ENCODE measurements at regions not wholly inside any gene's neighbourhood (a gene's known extent, or its start where the extent isn't known, plus 50 kb on each side); places are given as distances from the start of the nearest gene placed in this dataset.

GRCh38 chr5:60148366-60148765 lies 254.8 kb upstream of the PDE4D start:
- intact Hi-C loops (cut with DNase I; ENCODE audit: low total_unique reads): no loop called here
- DNase-seq: no peak
- no peaks in the 10 kb centered on the region for H3K36me3 ChIP-seq
- WGBS, 2 donors (ENCODE audit: low coverage in 1 of 2): 80 to 92% methylated on average over 1 of the region's 1 CpG
- peak overlapping the region in 1 of 4 donors; percentile 5 for H3K4me3 ChIP-seq
- no peak for TF ChIP-seq POLR2A (IDR thresholded peaks at IDR 0.05)
- no peak for TF ChIP-seq EP300 (IDR thresholded peaks at IDR 0.05; ENCODE audit: low read depth)
- TF ChIP-seq POLR2AphosphoS5 (IDR thresholded peaks at IDR 0.05): no peak
- TF ChIP-seq CTCF (IDR thresholded peaks at IDR 0.05): no peak
- in situ Hi-C loops (cut with MboI; ENCODE audit: low pct_ligation_motif_present in 1 of 4, low pct_unique_long_range_greater_than_20kb in 1 of 4, low sequenced_read_pairs in 3 of 4): no loop called here
- H3K27ac ChIP-seq: no peak overlapping the region
- H3K9me3 ChIP-seq: no peaks in the 10 kb centered on the region
- H3K4me1 ChIP-seq: no peaks in the 10 kb centered on the region
- no peaks in the 10 kb centered on the region for H3K27me3 ChIP-seq

- intact Hi-C loops (cut with DNase I; ENCODE audit: low total_unique reads): no loop called here
- H3K4me1 ChIP-seq: no peaks in the 10 kb centered on the region
- no peaks in the 10 kb centered on the region for H3K27me3 ChIP-seq
- no peak for DNase-seq
- no peak overlapping the region for H3K27ac ChIP-seq
- no peak overlapping the region for H3K4me3 ChIP-seq
- TF ChIP-seq EP300 (IDR thresholded peaks at IDR 0.05; ENCODE audit: low read depth) (no peak), POLR2AphosphoS5 (IDR thresholded peaks at IDR 0.05) (no peak)
- no peaks in the 10 kb centered on the region for H3K36me3 ChIP-seq
- in situ Hi-C loops (cut with MboI; ENCODE audit: low pct_ligation_motif_present in 1 of 4, low pct_unique_long_range_greater_than_20kb in 1 of 4, low sequenced_read_pairs in 3 of 4): no loop called here
- H3K9me3 ChIP-seq: no peaks in the 10 kb centered on the region
Measured at GRCh38 chr5:60147791-60148190, 254.3 kb upstream of the PDE4D start.

GRCh38 chr5:60143942-60144549 lies 250.5 kb upstream of the PDE4D start:
- intact Hi-C loops (cut with DNase I; ENCODE audit: low total_unique reads): no loop called here
- Histone ChIP-seq H3K27me3 (no peaks in the 10 kb centered on the region), H3K4me3 (no peak overlapping the region), H3K9me3 (no peaks in the 10 kb centered on the region), H3K27ac (no peak overlapping the region), H3K4me1 (no peaks in the 10 kb centered on the region), H3K36me3 (no peaks in the 10 kb centered on the region)
- 79 to 84% methylated on average over 3 to 5 of the region's 5 CpGs for WGBS, 2 donors (ENCODE audit: low coverage in 1 of 2)
- TF ChIP-seq POLR2AphosphoS5 (IDR thresholded peaks at IDR 0.05): no peak
- no peak for TF ChIP-seq EP300 (IDR thresholded peaks at IDR 0.05; ENCODE audit: low read depth)
- TF ChIP-seq POLR2A (IDR thresholded peaks at IDR 0.05): no peak
- TF ChIP-seq CTCF (IDR thresholded peaks at IDR 0.05): no peak
- in situ Hi-C loops (cut with MboI; ENCODE audit: low pct_ligation_motif_present in 1 of 4, low pct_unique_long_range_greater_than_20kb in 1 of 4, low sequenced_read_pairs in 3 of 4): no loop called here
- no peak for DNase-seq

- no peak overlapping the region for H3K4me3 ChIP-seq
- intact Hi-C loops (cut with DNase I; ENCODE audit: low total_unique reads) (no loop called here), in situ Hi-C loops (cut with MboI; ENCODE audit: low pct_ligation_motif_present in 1 of 4, low pct_unique_long_range_greater_than_20kb in 1 of 4, low sequenced_read_pairs in 3 of 4) (no loop called here)
- H3K27ac ChIP-seq: no peak overlapping the region
- TF ChIP-seq CTCF (IDR thresholded peaks at IDR 0.05) (no peak), POLR2AphosphoS5 (IDR thresholded peaks at IDR 0.05) (no peak), POLR2A (IDR thresholded peaks at IDR 0.05) (no peak), EP300 (IDR thresholded peaks at IDR 0.05; ENCODE audit: low read depth) (no peak)
- H3K4me1 ChIP-seq: no peaks in the 10 kb centered on the region
- no peak for DNase-seq
- 66 to 73% methylated on average over 2 of the region's 2 CpGs for WGBS, 2 donors (ENCODE audit: low coverage in 1 of 2)
- H3K27me3 ChIP-seq: no peaks in the 10 kb centered on the region
- H3K9me3 ChIP-seq: no peaks in the 10 kb centered on the region
- no peaks in the 10 kb centered on the region for H3K36me3 ChIP-seq
Measured at GRCh38 chr5:60141119-60141518, 247.6 kb upstream of the PDE4D start.

GRCh38 chr5:60136841-60137240 lies 243.3 kb upstream of the PDE4D start:
- DNase-seq: no peak
- no peak overlapping the region for H3K27ac ChIP-seq
- in situ Hi-C loops (cut with MboI; ENCODE audit: low pct_ligation_motif_present in 1 of 4, low pct_unique_long_range_greater_than_20kb in 1 of 4, low sequenced_read_pairs in 3 of 4): no loop called here
- H3K4me3 ChIP-seq: no peak overlapping the region
- TF ChIP-seq CTCF (IDR thresholded peaks at IDR 0.05): no peak
- TF ChIP-seq POLR2A (IDR thresholded peaks at IDR 0.05): no peak
- TF ChIP-seq EP300 (IDR thresholded peaks at IDR 0.05; ENCODE audit: low read depth): no peak
- TF ChIP-seq POLR2AphosphoS5 (IDR thresholded peaks at IDR 0.05): no peak
- H3K27me3 ChIP-seq: no peaks in the 10 kb centered on the region
- no peaks in the 10 kb centered on the region for H3K4me1 ChIP-seq
- 0 to 61% methylated on average over 1 of the region's 1 CpG for WGBS, 2 donors (ENCODE audit: low coverage in 1 of 2)
- intact Hi-C loops (cut with DNase I; ENCODE audit: low total_unique reads): no loop called here
- no peaks in the 10 kb centered on the region for H3K9me3 ChIP-seq
- H3K36me3 ChIP-seq: no peaks in the 10 kb centered on the region

All from transverse colon (tissue), 4 donors.